Calu3 (cell line): ENCODE measurements at regions not wholly inside any gene's neighbourhood (a gene's known extent, or its start where the extent isn't known, plus 50 kb on each side); places are given as distances from the start of the nearest gene placed in this dataset.

Experiments
- BruUV-seq: library from RNA; stranded (reverse); fragments of 400-500 nt; replicated peaks from 2 replicates; lab custom pipeline; 2021; lab: Mats Ljungman, UMichigan
- CTCF ChIA-PET: fragments of 300-600 bp; sonication (Branson Sonifier 250); formaldehyde crosslinking; loops from one replicate; lab custom pipeline; 2022; ENCODE audit warnings: antibody characterized with exemption; lab: Charles Lee
- DNase-seq: peaks from one replicate; pipeline ENCODE4 v3.0.0; 2022
- H3K27ac Mint-ChIP-seq: one replicate; pipeline ENCODE4 v1.8.0; 2022; ENCODE audit warnings: mixed read lengths; ENCODE audit not compliant: unreplicated experiment
- H3K27me3 Mint-ChIP-seq: one replicate; pipeline ENCODE4 v1.8.0; 2022; ENCODE audit warnings: mixed read lengths; ENCODE audit not compliant: unreplicated experiment
- H3K36me3 Mint-ChIP-seq: one replicate; pipeline ENCODE4 v1.8.0; 2022; ENCODE audit warnings: mild to moderate bottlenecking, moderate library complexity, mixed read lengths; ENCODE audit not compliant: insufficient read depth, unreplicated experiment
- H3K4me1 Mint-ChIP-seq: one replicate; pipeline ENCODE4 v1.8.0; 2022; ENCODE audit warnings: mild to moderate bottlenecking, low read depth, mixed read lengths; ENCODE audit not compliant: unreplicated experiment
- H3K4me3 Mint-ChIP-seq: one replicate; pipeline ENCODE4 v1.8.0; 2022; ENCODE audit warnings: mild to moderate bottlenecking, low read depth, moderate library complexity, mixed read lengths; ENCODE audit not compliant: unreplicated experiment
- H3K9me3 Mint-ChIP-seq: one replicate; pipeline ENCODE4 v1.8.0; 2022; ENCODE audit warnings: low read depth, mixed read lengths; ENCODE audit not compliant: unreplicated experiment
- CTCF ChIP-seq: fragments of 200-600 bp; IDR thresholded peaks from one replicate; pipeline ENCODE4 v1.8.0; 2022; ENCODE audit warnings: antibody characterized with exemption; ENCODE audit not compliant: unreplicated experiment
- intact Hi-C: fragments of 100-400 bp; cut with micrococcal nuclease; formaldehyde crosslinking; loops from one replicate; pipeline ENCODE4 v1.10.0; 2022; ENCODE audit not compliant: unreplicated experiment

- CTCF ChIA-PET: interaction anchor here (0.5 kb wide), 1 partner anchor 20 kb away, joined by 3 read pairs; no protein-coding TSS in a partner anchor
- peaks cover 3% of the 10 kb centered on the region for H3K9me3 Mint-ChIP-seq
- no peak for DNase-seq
- no TSS peak for BruUV-seq
- peaks cover 17% of the 10 kb centered on the region for H3K4me1 Mint-ChIP-seq
- intact Hi-C loops: loop anchor here (10.0 kb wide), 1 partner anchor 156 kb away; no protein-coding TSS in a partner anchor
- TF ChIP-seq CTCF: no peak
- H3K27me3 Mint-ChIP-seq: no peaks in the 10 kb centered on the region
- no peak overlapping the region for H3K27ac Mint-ChIP-seq
- H3K36me3 Mint-ChIP-seq: no peaks in the 10 kb centered on the region
- H3K4me3 Mint-ChIP-seq: no peak overlapping the region
Measured at GRCh38 chr2:64210816-64211215, 66.6 kb upstream of the PELI1 start.

GRCh38 chr2:64211276-64211921 is 67.2 kb upstream of the PELI1 start:
- Mint-ChIP-seq H3K27ac (no peak overlapping the region), H3K4me1 (peaks cover 17% of the 10 kb centered on the region), H3K27me3 (no peaks in the 10 kb centered on the region), H3K4me3 (no peak overlapping the region), H3K36me3 (no peaks in the 10 kb centered on the region), H3K9me3 (peaks cover 6% of the 10 kb centered on the region)
- CTCF ChIA-PET: no interaction called here
- intact Hi-C loops: loop anchor here (10.0 kb wide), 1 partner anchor 157 kb away; no protein-coding TSS in a partner anchor
- DNase-seq: no peak
- TF ChIP-seq CTCF: no peak
- no TSS peak for BruUV-seq

- Mint-ChIP-seq H3K4me3 (no peak overlapping the region), H3K27ac (no peak overlapping the region), H3K36me3 (no peaks in the 10 kb centered on the region), H3K4me1 (peaks cover 17% of the 10 kb centered on the region), H3K9me3 (peaks cover 6% of the 10 kb centered on the region), H3K27me3 (no peaks in the 10 kb centered on the region)
- intact Hi-C loops: loop anchor here (10.0 kb wide), 1 partner anchor 158 kb away; no protein-coding TSS in a partner anchor
- DNase-seq: peak; percentile 19
- TF ChIP-seq CTCF: no peak
- no TSS peak for BruUV-seq
- CTCF ChIA-PET: interaction anchor here (0.7 to 1.2 kb wide), 2 partner anchors 50 to 70 kb away, joined by 4 to 8 read pairs; no protein-coding TSS in a partner anchor
Measured at GRCh38 chr2:64212346-64212745, 68.1 kb upstream of the PELI1 start.

GRCh38 chr2:64212801-64213321 is 68.6 kb upstream of the PELI1 start:
- no peak for DNase-seq
- Mint-ChIP-seq H3K4me1 (peaks cover 17% of the 10 kb centered on the region), H3K4me3 (no peak overlapping the region), H3K9me3 (peaks cover 6% of the 10 kb centered on the region), H3K27ac (no peak overlapping the region), H3K27me3 (no peaks in the 10 kb centered on the region), H3K36me3 (no peaks in the 10 kb centered on the region)
- no peak for TF ChIP-seq CTCF
- CTCF ChIA-PET: interaction anchor here (1.2 kb wide), 1 partner anchor 50 kb away, joined by 8 read pairs; no protein-coding TSS in a partner anchor
- intact Hi-C loops: loop anchor here (10.0 kb wide), 1 partner anchor 158 kb away; no protein-coding TSS in a partner anchor
- BruUV-seq: no TSS peak
